Progenitor cell of endocrine pancreas (in vitro differentiated cells): ENCODE measurements at regions not wholly inside any gene's neighbourhood (a gene's known extent, or its start where the extent isn't known, plus 50 kb on each side); places are given as distances from the start of the nearest gene placed in this dataset.

Source experiments
- DNase-seq: peaks from one replicate; pipeline ENCODE4 v3.0.0; 2021; ENCODE audit warnings: low spot score; ENCODE audit not compliant: unreplicated experiment
- H3K27ac Mint-ChIP-seq: 2 replicates; pipeline ENCODE4 v1.8.0; 2021; ENCODE audit warnings: mild to moderate bottlenecking, moderate library complexity, mixed read lengths
- H3K27me3 Mint-ChIP-seq: 2 replicates; pipeline ENCODE4 v1.8.0; 2021; ENCODE audit warnings: mixed read lengths
- H3K36me3 Mint-ChIP-seq: 2 replicates; pipeline ENCODE4 v1.8.0; 2022; ENCODE audit warnings: mixed read lengths; ENCODE audit not compliant: insufficient read depth
- H3K4me1 Mint-ChIP-seq: 2 replicates; pipeline ENCODE4 v1.8.0; 2021; ENCODE audit warnings: low read depth, mixed read lengths
- H3K4me3 Mint-ChIP-seq: 2 replicates; pipeline ENCODE4 v1.8.0; 2021; ENCODE audit warnings: low read depth, mild to moderate bottlenecking, moderate library complexity, mixed read lengths
- H3K9me3 Mint-ChIP-seq: 2 replicates; pipeline ENCODE4 v1.8.0; 2021; ENCODE audit warnings: low read depth, mixed read lengths
- CTCF ChIP-seq: fragments of 200-600 bp; sonication (generic); IDR thresholded peaks from one replicate; pipeline ENCODE4 v1.5.0; 2021; ENCODE audit warnings: antibody characterized with exemption, mild to moderate bottlenecking; ENCODE audit not compliant: unreplicated experiment

GRCh38 chr2:44112096-44112495 is 56.6 kb upstream of the PPM1B start:
- Mint-ChIP-seq H3K36me3 (no peaks in the 10 kb centered on the region), H3K9me3 (no peaks in the 10 kb centered on the region), H3K4me1 (peaks cover 2% of the 10 kb centered on the region), H3K27ac (no peak overlapping the region), H3K4me3 (no peak overlapping the region), H3K27me3 (no peaks in the 10 kb centered on the region)
- TF ChIP-seq CTCF = no peak
- DNase-seq = no peak

DNA sequence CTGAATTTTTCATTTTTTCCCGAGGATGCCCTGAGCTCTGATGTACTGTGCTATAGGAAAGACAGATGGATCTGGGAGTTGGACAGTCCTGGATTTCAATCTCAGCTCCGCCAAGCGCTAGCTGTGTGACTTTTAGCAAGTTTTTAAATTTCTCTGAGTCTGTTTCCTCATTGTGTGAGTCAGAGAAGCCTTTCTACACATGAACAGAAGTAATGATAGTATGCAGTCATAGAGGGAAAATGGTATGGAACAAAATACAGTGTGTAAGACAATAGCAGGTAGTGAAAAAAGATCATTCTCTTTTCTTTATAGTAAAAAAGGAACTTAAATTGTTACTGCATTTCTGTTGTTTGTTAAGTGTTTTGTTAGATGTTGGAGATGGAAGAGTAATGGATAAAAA is 52.4 kb upstream of the PPM1B start:
- Mint-ChIP-seq H3K9me3 (no peaks in the 10 kb centered on the region), H3K36me3 (no peaks in the 10 kb centered on the region), H3K27ac (no peak overlapping the region), H3K4me3 (no peak overlapping the region), H3K4me1 (peaks cover 2% of the 10 kb centered on the region), H3K27me3 (no peaks in the 10 kb centered on the region)
- no peak for TF ChIP-seq CTCF
- no peak for DNase-seq

DNA sequence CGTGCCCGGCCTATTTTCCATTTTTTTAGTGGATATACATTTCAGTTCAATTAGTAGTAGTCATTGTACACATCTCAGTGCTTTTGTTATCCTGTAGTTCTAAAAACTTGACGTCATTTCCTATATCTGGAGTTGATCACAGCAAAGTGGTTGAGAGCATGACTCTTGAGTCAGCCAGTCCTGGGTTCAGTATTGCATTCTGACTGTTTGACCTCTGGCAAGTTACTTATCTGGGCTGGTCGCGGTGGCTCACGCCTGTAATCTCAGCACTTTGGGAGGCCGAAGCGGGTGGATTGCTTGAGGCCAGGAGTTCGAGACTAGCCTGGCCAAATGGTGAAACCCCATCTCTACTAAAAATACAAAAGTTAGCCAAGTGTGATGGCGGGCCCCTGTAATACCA is 50.4 kb upstream of the PPM1B start:
- Mint-ChIP-seq H3K4me3 (no peak overlapping the region), H3K27me3 (no peaks in the 10 kb centered on the region), H3K27ac (no peak overlapping the region), H3K4me1 (no peaks in the 10 kb centered on the region), H3K9me3 (no peaks in the 10 kb centered on the region), H3K36me3 (no peaks in the 10 kb centered on the region)
- no peak for TF ChIP-seq CTCF
- DNase-seq = no peak
